ENCODE measurements at regions not wholly inside any gene's neighbourhood (a gene's known extent, or its start where the extent isn't known, plus 50 kb on each side); places are given as distances from the start of the nearest gene placed in this dataset.

GRCh38 chr4:54794579-54794978, 136.8 kb downstream of the KIT start:
- Histone ChIP-seq H2AK5ac (ENCODE audit: insufficient read length, low read length) (no peak overlapping the region), H3K23ac (ENCODE audit: insufficient read length, low read depth, low read length) (no peak overlapping the region), H3K4ac (ENCODE audit: low read depth, low read length) (no peak overlapping the region), H4K91ac (ENCODE audit: insufficient read length, low read depth, low read length) (no peak overlapping the region), H3K27ac (ENCODE audit: insufficient read length, low read depth, low read length) (no peak overlapping the region), H3K23me2 (ENCODE audit: insufficient read length, low read depth, low read length, poor library complexity, severe bottlenecking) (no peaks in the 10 kb centered on the region), H2AFZ (ENCODE audit: low read length) (no peak overlapping the region), H3K18ac (ENCODE audit: insufficient read length, low read depth, low read length) (no peak overlapping the region), H3K9me3 (ENCODE audit: control insufficient read depth, low read depth, low read length) (no peaks in the 10 kb centered on the region), H3K4me1 (ENCODE audit: insufficient read depth, low read length) (no peaks in the 10 kb centered on the region), H2BK12ac (ENCODE audit: insufficient read length, low read depth, low read length) (no peak overlapping the region), H3K4me2 (ENCODE audit: insufficient read depth, insufficient read length, low read length) (no peak overlapping the region), H3T11ph (ENCODE audit: low read length) (no peak overlapping the region), H2BK120ac (ENCODE audit: low read depth, low read length, poor library complexity, severe bottlenecking) (no peak overlapping the region), H3K79me1 (ENCODE audit: insufficient read depth, low read depth, low read length, poor library complexity, severe bottlenecking) (no peaks in the 10 kb centered on the region), H4K5ac (ENCODE audit: insufficient read length, low read depth, low read length) (no peak overlapping the region), H3K79me2 (ENCODE audit: insufficient read depth, low read length) (no peaks in the 10 kb centered on the region), H4K20me1 (ENCODE audit: control insufficient read depth, insufficient read depth, insufficient read length) (no peaks in the 10 kb centered on the region), H3K27me3 (ENCODE audit: insufficient read depth, low read length) (no peaks in the 10 kb centered on the region), H2BK5ac (ENCODE audit: insufficient read length, low read length) (no peak overlapping the region), H3K14ac (ENCODE audit: insufficient read depth, low read length) (no peak overlapping the region), H3K9ac (ENCODE audit: extremely low read depth, insufficient read length, low read length) (no peak overlapping the region), H3K56ac (ENCODE audit: insufficient read length, low read depth, low read length) (no peak overlapping the region), H2BK20ac (ENCODE audit: low read depth, low read length, poor library complexity, severe bottlenecking) (no peak overlapping the region), H2BK15ac (ENCODE audit: low read depth, low read length) (no peak overlapping the region), H4K8ac (replicated peaks; ENCODE audit: insufficient read length, low read depth, low read length) (no peak overlapping the region)
- TF ChIP-seq, protein P1, sequence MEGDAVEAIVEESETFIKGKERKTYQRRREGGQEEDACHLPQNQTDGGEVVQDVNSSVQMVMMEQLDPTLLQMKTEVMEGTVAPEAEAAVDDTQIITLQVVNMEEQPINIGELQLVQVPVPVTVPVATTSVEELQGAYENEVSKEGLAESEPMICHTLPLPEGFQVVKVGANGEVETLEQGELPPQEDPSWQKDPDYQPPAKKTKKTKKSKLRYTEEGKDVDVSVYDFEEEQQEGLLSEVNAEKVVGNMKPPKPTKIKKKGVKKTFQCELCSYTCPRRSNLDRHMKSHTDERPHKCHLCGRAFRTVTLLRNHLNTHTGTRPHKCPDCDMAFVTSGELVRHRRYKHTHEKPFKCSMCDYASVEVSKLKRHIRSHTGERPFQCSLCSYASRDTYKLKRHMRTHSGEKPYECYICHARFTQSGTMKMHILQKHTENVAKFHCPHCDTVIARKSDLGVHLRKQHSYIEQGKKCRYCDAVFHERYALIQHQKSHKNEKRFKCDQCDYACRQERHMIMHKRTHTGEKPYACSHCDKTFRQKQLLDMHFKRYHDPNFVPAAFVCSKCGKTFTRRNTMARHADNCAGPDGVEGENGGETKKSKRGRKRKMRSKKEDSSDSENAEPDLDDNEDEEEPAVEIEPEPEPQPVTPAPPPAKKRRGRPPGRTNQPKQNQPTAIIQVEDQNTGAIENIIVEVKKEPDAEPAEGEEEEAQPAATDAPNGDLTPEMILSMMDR (conservative IDR thresholded peaks at IDR 0.05): no peak
- H3K36me3 Mint-ChIP-seq (ENCODE audit: insufficient read depth in 1 of 3, low read depth in 3 of 3): no peaks in the 10 kb centered on the region; a peak in 1 of 7 replicates
- no peaks in the 10 kb centered on the region for H3K27me3 Mint-ChIP-seq (ENCODE audit: low read depth)
- no CpG with 5 or more reads among the region's 4 CpGs for WGBS (ENCODE audit: extremely low coverage, insufficient read length, low lambda C conversion rate)
- DNase-seq: no peak
- no peak overlapping the region; a peak in 1 of 7 replicates for H3K27ac Mint-ChIP-seq
- H3K4me1 Mint-ChIP-seq: no peaks in the 10 kb centered on the region
- H3K4me3 Mint-ChIP-seq: no peak overlapping the region
- no peaks in the 10 kb centered on the region for H3K9me3 Mint-ChIP-seq
